ENCODE measurements at regions not wholly inside any gene's neighbourhood (a gene's known extent, or its start where the extent isn't known, plus 50 kb on each side); places are given as distances from the start of the nearest gene placed in this dataset.

- no peak overlapping the region for H3K4me3 ChIP-seq
- DNase-seq: no peak
- no peak for ATAC-seq
- H3K9me3 ChIP-seq: no peaks in the 10 kb centered on the region
- no peaks in the 10 kb centered on the region for H3K27me3 ChIP-seq (ENCODE audit: insufficient read depth in 3 of 3, low read length in 2 of 3)
- no peaks in the 10 kb centered on the region for H3K4me1 ChIP-seq
- 22 to 42% (median 28%) methylated on average over 1 of the region's 1 CpG for WGBS, 3 donors
- no peak overlapping the region for H3K27ac ChIP-seq
- no peaks in the 10 kb centered on the region for H3K36me3 ChIP-seq (ENCODE audit: insufficient read depth in 1 of 2, low read depth in 1 of 2)
- intact Hi-C loops (cut with DNase I): no loop called here
- no peak for TF ChIP-seq CTCF (IDR thresholded peaks at IDR 0.05)
Observed at GRCh38 chr4:124146068-124146467, 566.5 kb downstream of the ANKRD50 start.

- ATAC-seq (no peak), DNase-seq (no peak)
- Histone ChIP-seq H3K36me3 (ENCODE audit: insufficient read depth in 1 of 2, low read depth in 1 of 2) (no peaks in the 10 kb centered on the region), H3K27me3 (ENCODE audit: insufficient read depth in 3 of 3, low read length in 2 of 3) (no peaks in the 10 kb centered on the region), H3K27ac (no peak overlapping the region), H3K4me1 (no peaks in the 10 kb centered on the region), H3K9me3 (no peaks in the 10 kb centered on the region), H3K4me3 (no peak overlapping the region)
- intact Hi-C loops (cut with DNase I): no loop called here
- no peak for TF ChIP-seq CTCF (IDR thresholded peaks at IDR 0.05)
- 93 to 95% (median 95%) methylated on average over 2 of the region's 2 CpGs for WGBS, 3 donors
Observed at GRCh38 chr4:124151031-124151430, 561.5 kb downstream of the ANKRD50 start.

DNA sequence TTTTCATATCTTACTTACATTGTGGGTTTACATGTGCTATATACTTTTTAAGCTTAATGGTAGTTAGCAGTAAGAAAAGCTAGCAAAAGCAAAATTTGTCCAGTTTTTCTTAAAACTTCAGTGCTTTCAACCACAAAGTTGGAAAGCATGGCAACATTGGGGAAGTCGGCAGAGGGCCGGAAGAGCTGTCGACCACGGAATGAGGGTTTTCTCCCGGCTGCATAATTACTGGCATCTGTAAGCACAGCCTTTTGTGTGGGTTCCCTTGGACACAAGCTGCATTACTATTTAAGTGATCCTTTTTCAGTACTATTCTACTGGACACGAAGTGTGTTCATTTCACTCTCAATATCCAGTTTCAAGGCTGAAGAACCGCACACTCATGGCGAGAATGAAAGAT, 560.4 kb downstream of the ANKRD50 start:
- Histone ChIP-seq H3K27me3 (ENCODE audit: insufficient read depth in 3 of 3, low read length in 2 of 3) (no peaks in the 10 kb centered on the region), H3K4me3 (no peak overlapping the region), H3K27ac (no peak overlapping the region), H3K9me3 (no peaks in the 10 kb centered on the region), H3K36me3 (ENCODE audit: insufficient read depth in 1 of 2, low read depth in 1 of 2) (no peaks in the 10 kb centered on the region), H3K4me1 (no peaks in the 10 kb centered on the region)
- intact Hi-C loops (cut with DNase I): no loop called here
- ATAC-seq (no peak), DNase-seq (no peak)
- no peak for TF ChIP-seq CTCF (IDR thresholded peaks at IDR 0.05)
- 68 to 77% (median 75%) methylated on average over 8 of the region's 8 CpGs for WGBS, 3 donors

GRCh38 chr4:124155239-124155638, 557.3 kb downstream of the ANKRD50 start:
- Histone ChIP-seq H3K27ac (no peak overlapping the region), H3K27me3 (ENCODE audit: insufficient read depth in 3 of 3, low read length in 2 of 3) (no peaks in the 10 kb centered on the region), H3K4me3 (no peak overlapping the region), H3K9me3 (no peaks in the 10 kb centered on the region), H3K36me3 (ENCODE audit: insufficient read depth in 1 of 2, low read depth in 1 of 2) (no peaks in the 10 kb centered on the region), H3K4me1 (no peaks in the 10 kb centered on the region)
- no peak for DNase-seq
- ATAC-seq: no peak
- intact Hi-C loops (cut with DNase I): no loop called here
- 79 to 94% (median 82%) methylated on average over 1 of the region's 1 CpG for WGBS, 3 donors
- no peak for TF ChIP-seq CTCF (IDR thresholded peaks at IDR 0.05)

DNA sequence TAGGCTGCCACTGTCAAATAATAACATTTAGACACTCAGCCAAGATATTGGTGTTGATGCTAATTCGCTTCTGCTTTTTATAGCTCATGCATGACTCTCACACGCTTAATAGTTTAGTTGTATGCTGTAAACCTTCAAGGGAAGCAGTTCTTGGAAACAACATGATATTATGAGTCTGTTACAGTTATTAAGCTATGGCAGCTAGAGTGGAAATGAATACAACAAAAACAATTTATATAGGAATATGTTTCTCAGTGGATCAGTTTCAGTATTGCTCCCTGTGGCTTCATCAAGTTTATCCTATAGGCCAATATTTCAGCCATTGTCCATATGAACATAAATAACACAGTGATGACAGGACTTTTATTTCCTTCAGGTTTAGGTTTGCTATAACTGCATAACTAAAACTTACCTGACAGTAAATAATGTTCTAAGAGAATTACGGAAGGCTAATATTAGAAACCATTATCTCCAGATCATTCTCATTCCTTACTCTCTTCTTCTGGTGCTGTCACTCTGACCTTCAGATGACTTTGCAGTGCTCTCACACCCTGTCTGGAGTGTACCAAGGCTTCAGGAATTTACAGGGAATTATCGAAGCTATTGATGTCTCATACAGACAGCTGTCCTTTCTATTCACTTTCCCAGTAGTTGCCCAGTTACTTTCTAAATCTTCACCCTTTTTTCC, 555.0 kb downstream of the ANKRD50 start:
- intact Hi-C loops (cut with DNase I): no loop called here
- ATAC-seq (no peak), DNase-seq (no peak)
- Histone ChIP-seq H3K4me3 (no peak overlapping the region), H3K27me3 (ENCODE audit: insufficient read depth in 3 of 3, low read length in 2 of 3) (no peaks in the 10 kb centered on the region), H3K36me3 (ENCODE audit: insufficient read depth in 1 of 2, low read depth in 1 of 2) (no peaks in the 10 kb centered on the region), H3K9me3 (no peaks in the 10 kb centered on the region), H3K27ac (no peak overlapping the region), H3K4me1 (no peaks in the 10 kb centered on the region)
- 34 to 48% (median 38%) methylated on average over 4 of the region's 4 CpGs for WGBS, 3 donors
- TF ChIP-seq CTCF (IDR thresholded peaks at IDR 0.05): no peak

All from psoas muscle (tissue), 7 donors.